GM18870 (cell line): ENCODE measurements at regions not wholly inside any gene's neighbourhood (a gene's known extent, or its start where the extent isn't known, plus 50 kb on each side); places are given as distances from the start of the nearest gene placed in this dataset.

Experiments used
- ATAC-seq: cut with Tn5 transposase; IDR thresholded peaks from one replicate; pipeline ENCODE4 v1.9.1; 2021; ENCODE audit warnings: moderate library complexity; ENCODE audit not compliant: unreplicated experiment

DNA sequence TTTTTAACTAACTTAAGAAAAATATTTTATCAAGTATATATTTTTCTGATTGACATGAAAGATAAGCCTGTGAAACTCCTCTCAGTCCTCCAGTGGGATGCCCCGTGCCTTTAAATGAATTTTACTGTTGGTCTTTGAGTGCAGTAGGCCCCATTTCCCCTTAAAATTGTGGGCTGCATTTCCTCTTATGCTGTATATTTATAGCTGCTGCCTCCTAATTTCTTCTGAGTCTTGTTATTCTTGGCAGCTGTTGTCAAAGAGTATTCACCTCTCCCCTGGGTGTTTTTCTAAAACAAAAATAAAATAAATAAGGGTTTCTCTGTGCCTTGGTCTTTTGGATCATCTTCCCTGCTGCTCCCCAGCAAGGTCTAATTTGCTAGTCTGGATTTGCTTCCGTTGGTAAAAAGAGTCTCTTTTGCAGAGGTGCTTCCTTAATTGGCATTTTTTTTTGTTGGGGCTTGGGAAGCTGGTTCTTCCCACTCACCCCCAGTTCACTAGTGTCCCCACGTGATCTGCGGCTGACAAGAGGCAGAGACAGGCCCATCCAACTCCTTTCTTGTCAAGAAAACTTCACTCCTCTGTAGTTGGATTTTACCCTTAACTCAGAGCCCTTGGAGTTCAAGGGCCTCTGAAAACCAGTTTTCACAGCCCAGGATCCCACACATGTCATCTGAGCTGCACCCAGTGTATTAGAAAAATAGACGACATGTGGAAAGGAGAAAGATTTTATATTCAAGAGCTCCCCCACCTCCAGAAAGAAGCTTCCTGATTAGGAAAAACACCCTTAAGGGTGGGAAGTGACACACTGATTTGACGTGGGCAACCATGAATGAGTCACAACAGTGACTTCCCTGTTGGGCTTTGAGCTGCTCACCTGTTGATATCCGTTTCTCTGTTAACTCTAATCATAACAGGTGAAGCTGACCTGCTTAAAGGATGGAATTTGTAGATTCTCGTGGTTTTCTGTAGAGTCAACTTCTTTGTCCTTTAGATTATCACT lies 431.5 kb downstream of the DCDC2C start:
- no peak for ATAC-seq

DNA sequence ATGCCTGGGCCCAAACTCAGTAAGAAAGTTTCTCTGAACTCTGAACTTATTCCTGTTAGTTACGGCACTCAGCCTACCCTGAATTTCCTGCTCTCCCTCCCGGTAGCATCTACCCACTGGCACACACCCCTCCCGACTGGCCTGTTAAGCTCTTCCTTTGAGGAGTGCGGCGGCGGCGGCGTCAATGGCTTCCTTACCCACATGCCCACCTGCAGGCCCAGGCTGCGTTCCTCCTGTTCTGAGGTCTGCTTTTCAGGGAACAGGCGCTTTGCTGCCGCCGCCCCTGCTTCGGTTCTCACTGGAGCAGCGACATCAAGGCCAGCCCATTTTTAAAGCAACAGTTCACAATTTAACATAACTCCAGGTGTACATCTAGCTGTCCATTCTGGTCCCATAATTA lies 432.4 kb downstream of the DCDC2C start:
- ATAC-seq = no peak

DNA sequence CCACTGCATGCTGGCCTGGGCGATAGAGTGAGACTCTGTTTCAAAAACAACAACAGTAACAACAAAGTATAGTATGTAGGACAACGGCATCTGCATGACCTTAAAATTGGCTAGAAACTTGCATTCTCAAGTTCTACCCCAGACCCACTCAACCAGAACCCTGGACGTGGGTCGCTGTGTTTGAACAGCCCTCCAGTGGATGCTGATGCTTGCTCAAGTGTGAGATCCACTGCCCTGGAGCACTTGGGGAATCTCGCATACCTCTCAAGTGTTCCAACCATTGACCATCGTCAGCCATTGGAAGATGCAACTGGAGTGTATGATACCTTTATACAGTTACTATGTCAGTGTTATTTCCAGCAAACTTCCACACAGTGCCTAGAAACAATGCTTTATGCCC lies 435.9 kb downstream of the DCDC2C start:
- no peak for ATAC-seq

DNA sequence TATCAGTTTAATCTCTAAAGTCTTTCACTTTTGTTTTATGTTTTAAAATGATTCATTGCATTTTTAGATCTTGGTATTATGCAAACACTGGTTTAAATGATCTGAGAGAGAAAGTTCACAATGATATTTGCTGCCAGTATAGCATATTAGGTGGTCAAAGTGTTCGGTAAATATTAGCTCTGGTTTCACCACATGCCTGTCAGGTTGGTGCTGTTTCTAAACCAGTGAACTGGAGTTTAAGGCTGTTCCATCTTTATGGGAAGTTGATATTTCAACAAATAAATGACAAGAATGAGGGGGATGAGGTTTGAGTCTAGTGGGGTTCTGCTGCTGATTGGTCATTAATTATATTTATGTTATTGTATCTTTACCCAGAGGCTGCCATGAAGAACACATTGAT lies 436.4 kb downstream of the DCDC2C start:
- no peak for ATAC-seq

DNA sequence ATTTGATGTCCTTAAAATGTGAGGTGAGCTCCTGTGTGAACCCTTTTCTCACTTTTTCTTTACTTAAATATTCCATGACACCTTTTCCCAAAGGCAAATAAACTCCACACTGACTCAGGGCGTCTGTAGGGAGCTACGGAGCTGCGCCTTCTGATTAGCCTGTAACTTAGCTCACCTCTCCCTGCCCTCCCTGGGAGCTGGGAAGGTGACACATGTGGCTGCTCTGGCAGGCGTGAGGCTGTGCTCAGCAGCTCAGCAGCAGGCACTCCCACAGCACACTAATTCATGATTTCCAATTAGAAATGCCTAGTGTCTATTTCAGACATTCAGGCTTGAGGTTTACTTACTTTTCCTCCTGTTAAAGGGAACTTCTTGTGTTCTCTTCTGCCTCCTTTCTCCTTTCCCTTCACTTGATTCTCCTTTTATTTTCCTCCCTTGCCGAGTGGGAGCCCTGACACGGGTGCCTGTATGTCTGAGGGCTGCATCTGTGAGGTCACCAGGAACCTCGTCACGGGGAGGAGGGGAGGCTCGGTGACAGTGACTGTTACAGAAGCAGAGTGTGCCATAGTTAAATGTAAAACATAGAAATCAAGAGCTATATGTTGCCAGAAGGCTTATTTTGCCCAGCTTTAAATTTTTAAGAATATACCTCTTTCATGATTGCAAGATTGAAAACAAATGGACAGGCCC lies 437.1 kb downstream of the DCDC2C start:
- no peak for ATAC-seq

DNA sequence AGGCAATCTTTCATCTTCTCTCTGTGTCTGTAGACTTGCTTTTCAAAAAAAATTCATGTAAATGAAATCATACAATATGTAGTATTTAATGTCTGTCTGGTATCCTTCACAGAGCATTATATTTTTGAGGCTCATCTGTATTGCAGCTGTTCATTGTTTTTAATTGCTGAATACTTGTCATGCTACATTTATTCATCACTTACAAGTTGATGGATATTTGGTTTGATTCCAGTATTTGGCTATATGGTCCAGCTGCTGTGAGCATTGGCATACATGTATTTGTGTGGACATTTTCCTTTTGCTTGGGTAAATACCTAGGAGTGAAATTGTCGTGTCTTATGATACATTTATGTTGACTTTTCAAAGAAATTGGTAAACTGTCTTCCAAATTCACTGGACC lies 441.4 kb downstream of the DCDC2C start:
- no peak for ATAC-seq

DNA sequence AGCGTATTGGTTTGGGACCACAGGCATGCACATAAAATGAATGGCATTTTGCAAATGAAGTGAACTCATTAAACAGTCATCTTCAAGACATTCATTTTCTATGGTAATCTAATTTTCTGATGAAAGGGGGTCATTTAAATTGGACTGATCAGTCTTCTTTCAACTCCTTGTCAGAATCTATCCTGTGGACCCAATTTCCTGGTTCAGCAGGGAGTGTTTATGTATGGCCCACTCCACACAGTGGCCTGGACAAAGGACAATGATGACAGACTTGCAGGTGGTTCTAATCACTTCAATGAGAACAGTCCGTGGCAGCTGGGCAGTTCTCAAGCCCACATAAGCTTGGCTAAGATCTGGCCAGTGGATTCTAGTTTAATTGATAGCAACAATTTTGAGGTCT lies 448.1 kb downstream of the DCDC2C start:
- ATAC-seq = no peak

DNA sequence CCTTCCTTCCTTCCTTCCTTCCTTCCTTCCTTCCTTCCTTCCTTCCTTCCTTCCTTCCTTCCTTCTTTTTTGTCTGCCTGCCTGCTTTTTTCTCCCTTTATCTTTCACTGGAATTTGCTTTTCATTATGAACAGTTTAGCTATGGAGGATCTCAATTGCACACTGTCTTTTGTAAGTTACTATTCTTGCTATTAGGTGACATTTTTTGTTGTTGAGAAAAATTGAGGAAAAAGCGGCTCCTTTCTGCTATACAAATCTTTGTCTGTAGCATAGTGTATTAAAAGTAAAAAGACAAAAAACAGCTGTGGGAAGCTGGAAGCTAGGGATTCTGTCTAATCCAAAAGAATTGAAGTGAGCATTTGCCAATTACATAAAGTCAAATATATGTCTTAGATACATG lies 448.7 kb downstream of the DCDC2C start:
- no peak for ATAC-seq

DNA sequence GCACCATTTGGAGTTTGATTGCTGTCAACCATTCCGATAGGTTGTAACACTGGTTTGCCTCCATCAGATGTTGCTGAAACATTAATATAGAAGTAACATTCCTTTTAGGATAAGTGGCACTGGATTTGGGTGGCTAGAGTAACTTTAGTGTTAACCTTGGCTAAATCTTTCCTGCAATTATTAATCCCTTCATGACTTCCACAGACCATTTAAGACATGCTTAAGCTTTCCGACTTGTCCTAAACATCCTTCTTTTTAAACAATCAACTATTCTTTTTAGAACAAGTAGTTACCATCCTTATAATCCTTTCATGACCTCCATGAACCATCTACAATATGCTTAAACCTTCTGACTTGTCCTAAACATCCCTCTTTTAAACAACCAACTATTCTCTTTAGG lies 465.5 kb downstream of the DCDC2C start:
- ATAC-seq = no peak

DNA sequence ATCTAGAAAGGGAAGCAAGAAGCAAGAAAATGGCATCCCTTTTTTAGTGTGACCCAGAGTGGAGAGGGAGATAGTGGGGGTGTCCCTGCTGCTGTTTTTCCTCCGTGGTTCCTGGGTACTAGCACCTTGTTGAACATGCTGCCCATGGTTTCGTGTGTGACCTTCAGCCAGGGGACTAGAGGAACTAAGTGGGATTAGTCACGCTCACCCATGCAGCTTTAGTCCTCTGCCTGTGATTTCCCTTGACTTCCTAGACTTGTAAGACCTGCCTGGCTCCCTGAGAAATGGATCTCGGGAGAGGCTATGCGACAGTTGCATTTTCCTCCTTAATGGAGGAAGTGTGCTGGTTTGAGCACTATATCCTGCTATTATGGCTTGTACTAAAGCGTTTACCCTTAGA lies 471.4 kb downstream of the DCDC2C start:
- no peak for ATAC-seq

DNA sequence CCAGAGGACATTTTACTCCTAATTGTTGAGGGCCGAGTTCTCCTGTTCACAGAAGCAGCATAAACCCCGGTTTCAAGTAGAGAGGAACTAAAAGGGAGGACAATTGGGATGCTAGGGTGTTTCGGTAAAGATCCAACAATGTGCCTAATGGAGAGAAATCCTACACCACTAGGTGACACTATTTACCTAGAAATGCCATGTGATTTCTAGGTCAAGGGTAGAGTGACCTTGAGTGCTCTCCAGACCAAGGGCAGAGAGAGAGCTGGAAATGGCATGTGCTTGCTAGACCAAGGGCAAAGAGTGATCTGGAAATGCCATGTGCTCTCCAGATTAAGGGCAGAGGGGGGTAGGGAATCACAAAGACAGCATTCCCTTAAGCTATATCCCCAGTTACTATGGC lies 472.0 kb downstream of the DCDC2C start:
- ATAC-seq = no peak

DNA sequence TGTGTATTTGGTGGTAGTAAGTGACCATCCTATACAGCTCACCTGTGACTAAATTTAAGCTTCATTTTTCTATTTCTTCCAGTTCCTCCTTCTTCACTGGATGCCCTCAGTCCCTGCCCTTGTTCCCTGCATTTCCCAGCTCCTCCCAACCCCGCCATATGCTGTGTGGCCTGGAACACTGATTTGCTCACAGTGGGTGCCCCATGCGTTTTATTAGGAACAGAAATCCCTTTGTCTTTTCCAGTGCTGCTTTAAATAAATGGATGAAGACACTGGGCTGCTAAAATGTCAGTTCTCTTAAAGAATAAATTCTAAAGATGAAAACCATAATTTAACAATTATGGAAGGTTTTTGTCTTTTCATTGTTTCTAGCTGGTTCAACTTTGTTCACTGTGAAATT lies 477.3 kb downstream of the DCDC2C start:
- no peak for ATAC-seq

DNA sequence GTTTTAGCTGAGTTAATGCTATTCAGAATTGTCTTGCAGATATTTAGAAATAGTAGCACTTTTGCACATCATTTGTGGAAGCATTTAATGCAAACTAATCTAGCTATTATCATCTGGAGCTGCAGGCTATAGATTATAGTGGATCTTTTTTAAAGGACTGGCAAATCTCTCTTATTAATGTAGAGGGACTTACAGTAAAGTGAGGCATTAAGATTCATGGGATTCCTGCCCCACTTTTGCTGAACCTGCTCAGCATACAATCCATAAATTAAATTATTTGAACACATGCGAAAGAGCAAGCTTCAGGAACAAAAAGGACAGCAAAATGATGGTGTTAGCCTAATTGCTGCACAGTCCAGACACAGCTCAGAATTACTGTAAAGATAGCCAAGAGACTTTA lies 477.7 kb downstream of the DCDC2C start:
- ATAC-seq = no peak

DNA sequence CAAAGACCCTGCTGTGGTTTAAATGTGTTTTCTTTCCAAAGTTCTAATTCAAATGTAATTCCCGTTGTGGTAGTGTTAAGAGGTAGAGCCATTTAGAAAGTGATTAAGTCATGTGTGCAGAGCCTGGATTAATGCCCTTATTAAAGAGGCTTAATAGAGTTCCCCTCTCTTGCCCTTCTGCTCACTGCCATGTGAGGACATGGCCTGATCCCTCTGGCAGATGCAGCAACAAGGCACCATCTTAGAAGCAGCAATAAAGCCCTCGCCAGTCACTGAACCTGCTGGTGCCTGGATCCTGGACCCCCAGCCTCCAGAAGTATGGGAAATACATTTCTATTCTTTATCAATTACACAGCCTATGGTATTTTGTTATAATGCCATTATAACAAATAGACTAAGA lies 485.2 kb downstream of the DCDC2C start:
- ATAC-seq = no peak

DNA sequence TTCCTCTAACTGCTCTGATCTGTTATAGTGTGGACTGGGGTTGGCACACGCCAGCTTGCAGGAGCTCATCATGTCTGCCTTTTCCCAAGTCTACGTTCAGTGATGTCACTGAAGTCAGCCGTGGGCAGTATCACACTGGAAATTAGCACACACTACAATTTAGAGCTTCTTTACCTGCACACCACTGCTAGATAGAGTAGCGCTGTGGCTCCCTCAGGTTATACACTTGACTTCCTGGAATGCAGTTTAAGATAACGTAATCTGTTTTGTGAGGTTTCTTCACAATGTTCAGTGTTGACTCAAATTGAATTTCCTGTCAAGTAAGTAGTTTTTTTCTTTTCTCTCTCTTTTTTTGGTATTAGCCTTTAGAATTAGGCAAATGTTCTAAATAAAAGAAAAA lies 487.2 kb downstream of the DCDC2C start:
- no peak for ATAC-seq

DNA sequence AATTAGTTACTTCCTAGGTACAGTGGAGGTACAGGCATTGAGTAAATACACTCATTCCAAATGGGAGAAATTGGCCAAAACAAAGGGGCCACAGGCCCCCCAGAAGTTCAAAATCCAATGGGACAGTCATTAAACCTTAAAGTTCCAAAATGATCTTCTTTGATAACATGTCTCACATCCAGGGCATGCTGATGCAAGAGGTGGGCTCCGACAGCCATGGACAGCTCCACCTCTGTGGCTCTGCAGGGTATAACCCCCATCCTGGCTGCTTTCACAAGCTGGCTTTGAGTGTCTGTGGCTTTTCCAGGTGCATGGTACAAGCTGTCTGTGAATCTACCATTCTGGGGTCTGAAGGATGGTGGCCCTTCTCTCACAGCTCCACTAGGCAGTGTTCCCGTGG lies 488.7 kb downstream of the DCDC2C start:
- ATAC-seq = no peak

DNA sequence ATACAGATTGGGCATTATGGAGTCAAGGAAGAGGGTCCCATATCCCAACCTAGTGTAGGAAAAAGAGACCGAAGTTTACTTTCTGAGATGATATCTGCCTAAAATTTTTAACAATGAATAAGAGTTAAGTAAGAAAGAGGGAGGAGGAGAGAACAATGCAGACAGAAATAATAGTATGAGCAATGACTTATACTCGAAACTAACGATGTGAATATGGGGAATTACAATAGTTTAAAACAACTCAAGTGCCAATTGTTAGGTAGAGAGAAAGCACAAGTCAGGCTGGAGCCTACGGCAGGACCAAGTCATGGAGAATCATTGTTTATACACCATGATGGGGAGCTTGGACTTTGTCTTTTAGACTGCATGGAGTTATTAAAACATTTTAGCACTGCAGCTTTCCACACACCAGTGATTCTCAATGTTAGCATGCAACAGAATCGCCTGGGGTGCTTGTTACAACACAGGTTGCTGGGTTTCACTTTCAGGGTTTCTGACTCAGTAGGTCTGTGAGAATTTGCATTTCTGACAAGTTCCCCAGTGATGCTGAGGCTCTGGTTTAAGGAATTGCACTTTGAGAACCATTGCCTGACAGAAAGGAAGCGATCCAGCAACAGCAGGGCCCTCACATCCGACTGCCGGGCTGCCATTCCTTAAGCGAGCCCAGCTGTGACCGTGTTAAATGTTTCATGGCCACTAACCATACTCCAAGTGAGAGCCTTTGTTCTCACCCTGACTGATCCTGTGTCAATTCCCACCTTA lies 511.2 kb downstream of the DCDC2C start:
- ATAC-seq = peak; percentile 61

DNA sequence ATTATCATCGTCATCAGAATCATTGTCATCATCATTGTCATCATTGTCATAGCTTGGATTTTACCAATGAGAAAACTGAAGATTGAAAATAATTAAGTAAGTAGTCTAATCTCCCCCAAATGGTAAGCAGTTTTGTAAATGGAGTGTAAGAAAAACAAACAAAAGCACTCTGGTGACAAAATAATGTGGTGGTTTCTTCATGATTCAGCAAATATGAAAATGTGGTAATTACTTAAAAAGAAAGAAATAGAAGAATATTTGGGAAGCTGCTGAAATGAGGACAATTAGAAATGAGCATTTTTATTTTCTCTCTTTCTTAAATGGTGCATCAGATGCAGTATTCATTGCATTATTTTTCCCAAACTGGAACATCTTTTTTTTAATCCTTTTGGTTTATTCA lies 514.4 kb downstream of the DCDC2C start:
- ATAC-seq = no peak

DNA sequence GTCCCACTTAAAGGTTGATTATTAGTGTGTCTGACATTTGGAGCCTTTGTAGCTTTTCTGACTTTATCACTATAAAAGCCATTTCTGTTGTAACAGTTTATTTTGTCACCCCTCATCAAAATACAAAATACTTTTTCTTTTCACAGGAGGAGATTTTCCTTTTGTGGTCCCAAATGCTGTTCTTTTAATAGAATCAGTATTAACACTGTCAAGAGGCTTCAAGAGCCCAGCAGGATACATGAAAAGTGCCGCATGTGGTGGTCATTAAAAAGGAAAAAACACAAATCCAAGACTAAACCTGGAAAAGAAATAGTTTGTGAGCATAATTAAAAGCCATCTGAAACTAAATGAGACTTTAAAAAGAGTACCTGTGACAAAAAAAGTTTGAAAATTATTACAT lies 515.7 kb downstream of the DCDC2C start:
- no peak for ATAC-seq

DNA sequence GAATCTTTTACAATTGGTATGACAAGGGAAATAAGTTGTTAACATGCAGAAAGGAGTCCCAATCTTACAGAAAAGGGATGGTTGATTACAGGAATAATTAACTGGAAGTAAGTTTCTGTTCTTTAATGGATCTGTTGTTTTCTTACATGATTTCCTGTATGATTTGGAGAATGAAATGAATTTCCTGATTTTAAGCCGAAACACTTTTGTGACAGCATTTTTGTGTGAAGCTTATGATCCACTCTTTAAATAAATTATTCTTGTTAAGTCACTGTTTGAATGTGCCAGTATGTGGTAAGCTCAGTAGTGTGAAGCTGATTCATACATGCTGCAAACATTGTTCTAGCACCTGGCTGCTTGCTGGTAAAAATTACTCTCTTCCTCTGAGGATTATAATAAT lies 516.2 kb downstream of the DCDC2C start:
- no peak for ATAC-seq

DNA sequence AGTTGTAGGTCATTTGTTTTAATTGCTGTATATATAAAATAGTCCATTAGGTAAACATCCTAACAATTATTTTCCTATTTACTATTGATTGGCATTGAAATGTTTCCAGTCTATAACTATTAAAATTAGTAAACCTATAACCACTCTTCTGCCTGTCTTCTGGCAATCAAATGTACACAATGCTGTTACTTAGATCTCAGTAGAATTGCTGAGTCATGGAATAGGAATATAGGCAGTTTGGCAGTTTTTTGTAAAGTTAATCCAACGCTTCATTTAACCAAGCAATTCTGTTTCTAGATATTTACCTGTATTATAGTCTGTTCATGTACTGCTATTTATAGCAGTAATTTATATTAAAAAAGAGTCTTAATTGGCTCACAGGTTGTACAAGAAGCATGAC lies 518.1 kb downstream of the DCDC2C start:
- no peak for ATAC-seq

DNA sequence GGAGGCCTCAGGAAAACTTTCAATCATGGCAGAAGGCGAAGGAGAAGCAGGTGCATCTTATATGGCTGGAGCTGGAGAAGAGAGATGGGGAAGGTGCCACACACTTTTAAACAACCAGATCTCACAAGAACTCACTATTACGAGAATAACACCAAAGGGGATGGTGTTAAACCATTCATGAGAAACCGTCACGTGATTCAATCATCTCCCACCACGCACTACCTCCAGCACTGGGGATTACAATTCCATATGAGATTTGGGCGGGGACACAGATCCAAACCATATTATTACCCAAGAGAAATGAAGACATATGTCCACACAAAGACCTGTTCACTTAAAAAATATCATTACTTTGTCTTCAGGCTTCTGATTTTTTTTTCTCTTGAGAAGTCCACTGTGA lies 518.5 kb downstream of the DCDC2C start:
- no peak for ATAC-seq
